ENCODE measurements at regions not wholly inside any gene's neighbourhood (a gene's known extent, or its start where the extent isn't known, plus 50 kb on each side); places are given as distances from the start of the nearest gene placed in this dataset.

GRCh38 chr20:52744441-52744840 lies 227.7 kb upstream of the TSHZ2 start:
- no peak for TF ChIP-seq EP300 (IDR thresholded peaks at IDR 0.05)
- TF ChIP-seq, protein P1, sequence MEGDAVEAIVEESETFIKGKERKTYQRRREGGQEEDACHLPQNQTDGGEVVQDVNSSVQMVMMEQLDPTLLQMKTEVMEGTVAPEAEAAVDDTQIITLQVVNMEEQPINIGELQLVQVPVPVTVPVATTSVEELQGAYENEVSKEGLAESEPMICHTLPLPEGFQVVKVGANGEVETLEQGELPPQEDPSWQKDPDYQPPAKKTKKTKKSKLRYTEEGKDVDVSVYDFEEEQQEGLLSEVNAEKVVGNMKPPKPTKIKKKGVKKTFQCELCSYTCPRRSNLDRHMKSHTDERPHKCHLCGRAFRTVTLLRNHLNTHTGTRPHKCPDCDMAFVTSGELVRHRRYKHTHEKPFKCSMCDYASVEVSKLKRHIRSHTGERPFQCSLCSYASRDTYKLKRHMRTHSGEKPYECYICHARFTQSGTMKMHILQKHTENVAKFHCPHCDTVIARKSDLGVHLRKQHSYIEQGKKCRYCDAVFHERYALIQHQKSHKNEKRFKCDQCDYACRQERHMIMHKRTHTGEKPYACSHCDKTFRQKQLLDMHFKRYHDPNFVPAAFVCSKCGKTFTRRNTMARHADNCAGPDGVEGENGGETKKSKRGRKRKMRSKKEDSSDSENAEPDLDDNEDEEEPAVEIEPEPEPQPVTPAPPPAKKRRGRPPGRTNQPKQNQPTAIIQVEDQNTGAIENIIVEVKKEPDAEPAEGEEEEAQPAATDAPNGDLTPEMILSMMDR (IDR thresholded peaks at IDR 0.05), result no peak
- no peak for TF ChIP-seq POLR2A (IDR thresholded peaks at IDR 0.05)
